GM11168 (cell line): ENCODE measurements at regions not wholly inside any gene's neighbourhood (a gene's known extent, or its start where the extent isn't known, plus 50 kb on each side); places are given as distances from the start of the nearest gene placed in this dataset.

Experiments used
- in situ Hi-C: fragments of 300-500 bp; cut with MboI; formaldehyde crosslinking; loops from one replicate; pipeline ENCODE4 v1.12.0; 2022; ENCODE audit warnings: low sequenced_read_pairs; ENCODE audit not compliant: unreplicated experiment

DNA sequence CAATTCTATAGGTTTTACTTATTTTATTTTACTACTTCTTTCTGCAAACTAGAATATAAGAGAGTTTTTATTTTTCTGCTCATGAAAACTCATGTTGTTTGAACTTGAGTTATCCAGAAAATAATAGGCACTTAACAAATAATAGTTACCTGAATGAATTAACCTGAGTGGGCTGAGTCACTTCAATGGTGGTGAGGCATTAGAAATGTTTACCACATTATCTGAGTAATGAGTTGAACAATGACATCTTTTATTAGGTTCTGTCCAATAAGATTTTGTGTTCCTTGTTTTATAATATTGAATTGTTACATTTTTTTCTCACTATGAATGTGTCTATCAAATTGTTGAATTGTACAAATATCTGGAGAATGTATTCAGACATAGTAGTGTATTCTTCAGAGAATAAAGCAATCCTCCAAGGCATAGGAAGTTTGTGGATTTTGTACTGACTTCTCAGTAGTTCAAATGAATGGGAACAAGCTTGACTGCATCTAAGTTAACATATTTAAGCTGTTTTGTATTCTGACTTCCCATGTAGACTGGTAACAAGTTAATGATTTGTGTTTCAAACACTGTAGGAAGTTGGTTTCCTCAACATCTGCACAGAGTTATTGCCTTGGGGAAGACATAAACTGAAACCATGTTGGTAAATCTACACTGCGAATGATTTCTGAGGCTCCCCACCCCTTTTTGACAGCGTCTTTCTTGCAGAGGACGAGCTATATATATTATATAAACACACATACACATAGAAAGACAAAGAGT is 1808.9 kb upstream of the TENM3 start:
- in situ Hi-C loops: no loop called here

DNA sequence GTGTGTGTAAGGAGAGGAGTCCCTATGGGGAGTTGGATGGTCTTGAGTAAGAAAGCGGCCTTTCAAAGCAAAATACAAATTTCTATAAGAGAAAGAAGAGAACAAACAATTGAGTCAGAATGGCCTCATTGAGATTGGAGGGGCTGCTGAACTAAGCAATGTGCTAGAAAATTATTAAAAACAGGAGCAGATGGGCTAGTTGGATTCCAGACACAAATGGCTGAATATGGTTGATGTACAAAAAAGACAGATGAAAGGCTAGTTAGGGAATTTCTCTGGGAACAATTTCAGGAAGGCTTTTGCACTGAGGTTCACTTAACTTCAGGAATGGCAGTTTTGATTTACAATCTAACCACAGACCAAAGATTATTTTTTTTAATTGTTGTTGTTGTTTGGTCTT is 1806.8 kb upstream of the TENM3 start:
- in situ Hi-C loops: no loop called here

DNA sequence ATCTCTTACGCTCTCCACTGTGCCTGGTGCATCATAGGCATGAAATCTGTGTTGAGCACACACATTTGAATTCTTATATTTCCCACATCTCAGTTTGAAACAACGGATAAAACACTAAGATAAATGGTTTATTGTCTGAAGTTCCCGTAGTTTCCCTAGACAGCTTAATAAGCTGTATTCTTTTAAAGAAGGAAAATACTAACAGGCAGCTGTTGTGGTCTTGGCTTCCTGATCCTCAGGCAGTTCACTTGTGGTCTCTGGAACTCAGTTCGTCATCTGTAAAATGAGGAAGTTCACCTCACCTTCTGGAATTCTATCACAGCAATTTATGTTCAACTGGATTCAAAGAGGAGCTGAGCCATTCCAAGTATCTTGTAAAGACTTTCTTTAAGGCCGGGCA is 1805.6 kb upstream of the TENM3 start:
- in situ Hi-C loops: no loop called here

DNA sequence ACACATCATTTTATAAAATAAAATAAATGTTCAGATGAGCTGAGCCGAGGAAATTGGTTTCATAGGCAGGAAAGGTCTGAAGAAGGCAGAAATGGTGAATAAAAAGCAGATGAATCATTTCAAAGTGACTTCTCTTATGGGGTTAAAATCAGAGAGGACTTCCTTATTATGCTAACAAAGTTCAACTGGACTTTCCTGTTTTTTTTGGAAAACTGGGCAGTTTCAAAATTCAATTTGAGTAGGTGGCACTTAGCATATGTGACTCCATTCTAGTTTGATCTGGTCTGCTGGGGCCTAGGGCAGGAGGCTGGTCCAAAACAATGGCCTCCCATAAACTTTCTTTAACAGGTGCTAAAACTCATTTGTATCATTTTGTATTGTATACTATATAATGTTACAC is 1794.9 kb upstream of the TENM3 start:
- in situ Hi-C loops: loop anchor here (10.0 kb wide), 1 partner anchor 106 kb away; no protein-coding TSS in a partner anchor

DNA sequence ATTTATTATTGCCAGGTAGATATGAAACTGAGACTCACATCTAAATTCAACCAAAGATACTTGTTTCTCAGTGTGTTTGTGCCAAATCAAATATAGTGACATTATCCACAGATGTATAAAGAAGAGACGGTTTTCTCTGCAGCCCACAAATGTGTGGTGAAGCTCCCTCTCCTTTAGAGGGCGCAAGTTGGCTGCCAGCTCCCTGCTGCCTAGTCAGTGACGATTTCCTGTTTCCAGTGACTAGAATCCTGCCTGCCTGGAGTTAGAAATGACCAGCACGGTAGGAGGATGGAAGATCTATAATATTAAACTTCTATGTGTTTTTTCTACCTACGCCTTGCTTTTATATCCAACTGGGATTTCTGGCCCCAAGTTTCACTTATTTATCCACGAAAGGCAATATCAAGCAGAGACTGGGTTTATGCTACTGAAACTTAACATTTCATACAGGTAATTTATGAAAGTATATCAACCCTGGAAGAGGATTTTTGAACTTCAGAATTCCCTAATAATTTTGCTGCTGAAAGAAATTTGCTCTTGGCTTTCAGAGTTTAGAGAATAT is 1793.7 kb upstream of the TENM3 start:
- in situ Hi-C loops: loop anchor here (10.0 kb wide), 1 partner anchor 105 kb away; no protein-coding TSS in a partner anchor

DNA sequence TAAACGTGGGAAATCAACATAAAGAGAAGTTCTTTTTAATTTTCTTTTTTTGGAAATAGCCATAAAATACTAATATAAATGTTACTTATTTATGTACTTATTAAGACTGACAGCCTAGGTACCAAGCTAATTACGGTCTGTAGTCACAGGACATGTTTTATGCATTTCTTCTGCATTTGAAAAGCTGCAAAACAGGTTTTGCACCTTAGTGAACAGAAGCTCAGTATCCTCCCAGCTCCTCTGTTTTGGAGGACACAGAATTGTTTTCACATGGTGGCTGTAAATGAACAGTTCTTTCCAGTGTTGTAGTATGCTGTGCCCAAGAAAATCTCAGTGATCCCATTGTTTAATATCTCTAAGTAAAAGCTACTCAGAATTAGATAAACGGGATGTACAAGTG is 1788.0 kb upstream of the TENM3 start:
- in situ Hi-C loops: no loop called here

DNA sequence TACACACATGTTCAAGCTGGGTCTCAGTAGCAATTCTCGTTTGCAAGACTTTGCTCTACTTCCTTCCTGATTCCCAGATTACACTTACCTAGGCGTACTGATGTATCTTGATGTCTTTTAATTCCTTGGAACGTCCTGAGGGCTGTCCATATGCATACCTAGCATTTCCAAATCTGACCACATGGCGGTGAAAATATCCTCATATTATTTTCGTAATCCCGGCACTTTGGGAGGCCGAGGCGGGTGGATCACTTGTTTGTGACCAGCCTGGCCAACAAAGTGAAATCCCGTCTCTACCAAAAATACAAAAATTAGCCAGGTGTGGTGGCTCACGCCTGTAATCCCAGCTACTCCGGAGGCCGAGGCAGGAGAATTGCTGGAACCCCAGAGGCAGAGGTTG is 1786.3 kb upstream of the TENM3 start:
- in situ Hi-C loops: no loop called here

DNA sequence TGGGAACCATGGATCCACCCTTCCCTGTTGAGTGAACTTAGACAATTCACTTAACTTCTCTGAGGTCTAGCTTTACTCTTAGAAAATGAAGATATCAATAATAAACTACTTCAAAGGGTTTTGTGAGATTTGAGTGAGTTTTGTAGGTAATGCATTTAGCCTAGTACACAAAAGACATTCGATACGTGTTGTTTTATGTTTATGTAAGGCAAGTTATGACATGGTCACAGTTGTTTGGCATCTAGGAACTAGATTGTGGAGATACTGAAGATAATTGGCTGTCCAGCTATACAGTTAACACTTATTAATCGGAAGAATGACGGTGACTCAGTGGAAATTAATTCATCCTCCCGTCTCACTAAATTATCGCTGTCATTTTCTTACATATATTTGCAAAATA is 1781.1 kb upstream of the TENM3 start:
- in situ Hi-C loops: no loop called here

DNA sequence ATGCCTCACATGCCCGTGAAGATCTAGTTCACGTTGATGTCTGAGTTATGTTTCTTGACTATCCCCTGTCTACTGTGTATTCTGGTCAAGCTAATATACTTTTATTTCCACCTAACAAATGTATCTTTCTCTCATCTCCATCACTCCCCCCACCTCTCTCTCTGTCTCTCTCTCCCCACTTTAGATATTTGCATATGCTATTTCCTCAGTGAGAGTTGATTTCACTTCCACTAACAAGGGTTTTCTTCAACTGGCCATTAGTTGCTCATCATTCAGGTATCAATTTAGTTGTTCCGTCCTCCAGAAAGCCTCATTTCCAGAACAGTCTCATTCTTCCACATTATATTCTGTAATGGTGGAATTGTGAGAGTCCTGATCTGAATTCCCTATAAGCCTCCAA is 1777.8 kb upstream of the TENM3 start:
- in situ Hi-C loops: no loop called here

DNA sequence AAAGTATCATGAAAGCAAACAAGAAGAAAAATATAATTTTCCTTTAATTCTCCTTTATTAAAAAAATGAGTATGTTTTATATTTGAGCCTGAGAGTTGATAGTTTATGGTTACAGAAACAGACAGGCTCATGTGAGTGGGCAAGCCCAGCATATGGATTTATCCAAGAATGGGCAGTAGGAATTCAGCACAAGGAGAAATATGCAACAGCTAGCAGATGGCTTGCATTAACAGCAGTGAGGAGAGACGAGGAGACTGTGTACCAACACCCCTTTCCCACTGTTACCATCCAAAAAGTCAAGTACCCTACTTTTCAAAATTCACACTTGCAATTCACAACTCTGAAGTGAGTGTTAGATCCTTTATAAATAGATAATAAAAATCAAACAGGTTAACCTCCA is 1760.2 kb upstream of the TENM3 start:
- in situ Hi-C loops: no loop called here

DNA sequence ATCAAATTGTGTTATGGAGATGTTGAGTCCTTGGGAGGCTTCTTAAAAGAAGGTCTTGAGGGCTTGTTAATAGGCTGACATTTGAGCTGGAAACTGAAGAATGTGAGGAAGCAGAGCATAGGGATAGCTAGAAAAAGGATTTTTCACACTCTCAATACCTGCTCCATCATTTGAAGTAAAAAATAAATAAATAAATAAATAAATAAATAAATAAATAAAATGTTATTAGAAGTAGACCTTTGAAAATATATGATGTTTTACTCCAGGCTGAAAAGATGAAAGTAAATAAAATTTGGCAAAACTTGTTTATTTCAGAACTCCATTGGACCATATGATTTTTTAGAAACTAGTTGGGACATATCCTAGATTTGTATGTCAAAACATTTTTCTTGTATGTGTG is 1757.8 kb upstream of the TENM3 start:
- in situ Hi-C loops: no loop called here

DNA sequence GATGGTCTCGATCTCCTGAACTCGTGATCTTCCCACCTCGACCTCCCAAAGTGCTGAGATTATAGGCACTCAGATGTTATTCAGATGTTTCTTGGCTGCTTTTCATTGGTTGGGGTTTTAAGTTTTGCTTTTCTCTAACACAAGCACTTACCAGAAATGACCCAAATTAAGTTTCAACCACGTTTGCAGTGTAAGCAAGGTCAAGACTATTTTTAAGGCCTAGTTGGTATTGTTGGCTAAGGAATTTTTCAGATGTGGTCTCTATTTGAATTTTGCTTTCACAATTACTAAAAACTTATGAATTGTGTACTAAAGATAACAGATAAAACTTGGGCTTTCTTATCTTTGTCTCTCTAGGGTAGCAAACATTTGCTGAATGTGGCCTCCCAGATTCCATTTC is 1756.9 kb upstream of the TENM3 start:
- in situ Hi-C loops: no loop called here

DNA sequence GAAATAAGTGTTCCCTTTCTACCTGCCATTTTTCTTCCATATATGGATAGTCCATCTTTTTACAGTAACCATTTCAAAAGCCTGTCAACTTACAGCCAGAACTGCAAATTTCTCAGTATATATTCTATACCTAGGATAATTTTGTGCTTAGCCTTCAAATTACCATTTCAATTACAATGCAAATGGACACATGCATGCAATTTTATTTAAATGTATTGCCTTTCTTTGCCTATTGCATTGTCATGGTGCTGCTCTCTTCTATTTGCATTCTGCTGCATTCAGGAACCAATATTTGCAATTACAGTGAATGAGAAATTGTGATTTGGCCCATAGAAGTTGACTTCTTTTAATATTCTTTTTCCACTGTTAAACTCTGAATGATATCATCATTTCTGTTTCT is 1753.4 kb upstream of the TENM3 start:
- in situ Hi-C loops: no loop called here

DNA sequence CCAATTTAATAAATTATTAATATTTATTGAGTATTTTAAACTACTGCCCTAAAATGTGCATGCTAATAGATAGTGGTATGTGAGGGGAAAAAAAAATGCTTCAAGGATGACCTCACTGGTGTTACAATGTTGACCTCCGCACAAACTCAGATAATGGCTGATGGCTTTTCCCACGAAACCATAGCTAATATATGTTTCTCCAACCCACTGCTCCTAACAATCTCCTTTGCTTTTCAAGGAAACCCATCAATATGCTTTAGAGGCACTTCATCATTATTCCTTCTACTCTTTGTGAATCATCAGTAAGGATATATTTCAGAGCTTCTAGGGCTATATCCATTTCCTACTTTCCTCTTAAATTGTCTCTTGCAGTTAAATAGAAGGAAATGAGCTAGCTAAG is 1752.0 kb upstream of the TENM3 start:
- in situ Hi-C loops: no loop called here

DNA sequence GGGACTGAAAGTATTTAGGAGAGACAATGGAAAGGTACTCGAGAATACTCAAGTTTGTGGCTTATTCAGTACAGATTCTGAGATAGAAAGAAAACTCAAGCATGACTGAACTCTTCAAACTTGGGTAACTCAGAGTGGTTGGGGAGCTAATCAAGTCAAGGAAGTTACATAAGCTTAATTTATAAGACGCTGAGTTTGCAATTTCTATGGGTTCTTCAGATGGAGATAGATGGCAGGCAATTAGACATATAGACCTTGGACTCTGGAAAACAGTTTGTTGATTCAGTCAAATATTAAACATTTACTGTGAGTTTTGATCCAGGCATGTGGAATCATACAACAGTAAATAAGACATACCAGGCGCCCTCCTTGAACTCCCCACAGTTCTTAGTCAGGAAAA is 1749.9 kb upstream of the TENM3 start:
- in situ Hi-C loops: no loop called here

DNA sequence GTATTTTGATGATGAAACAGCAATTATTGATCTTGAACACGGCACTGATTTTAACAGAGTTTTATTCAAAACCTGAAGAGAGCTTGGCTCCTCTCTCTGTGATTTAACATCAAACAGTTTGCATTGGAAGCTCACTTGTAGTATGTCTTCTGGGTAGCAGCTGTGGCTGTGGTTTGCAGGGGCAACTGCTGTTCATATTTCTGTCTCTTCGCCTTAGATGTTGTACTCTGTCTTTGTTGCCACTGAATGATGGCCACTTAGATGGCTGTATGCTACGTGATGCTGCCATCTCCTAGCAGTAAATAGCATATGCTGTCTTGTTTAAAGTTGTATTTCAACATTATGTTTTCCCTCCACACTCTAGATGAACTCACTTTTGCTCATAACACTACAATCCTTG is 1743.0 kb upstream of the TENM3 start:
- in situ Hi-C loops: no loop called here

DNA sequence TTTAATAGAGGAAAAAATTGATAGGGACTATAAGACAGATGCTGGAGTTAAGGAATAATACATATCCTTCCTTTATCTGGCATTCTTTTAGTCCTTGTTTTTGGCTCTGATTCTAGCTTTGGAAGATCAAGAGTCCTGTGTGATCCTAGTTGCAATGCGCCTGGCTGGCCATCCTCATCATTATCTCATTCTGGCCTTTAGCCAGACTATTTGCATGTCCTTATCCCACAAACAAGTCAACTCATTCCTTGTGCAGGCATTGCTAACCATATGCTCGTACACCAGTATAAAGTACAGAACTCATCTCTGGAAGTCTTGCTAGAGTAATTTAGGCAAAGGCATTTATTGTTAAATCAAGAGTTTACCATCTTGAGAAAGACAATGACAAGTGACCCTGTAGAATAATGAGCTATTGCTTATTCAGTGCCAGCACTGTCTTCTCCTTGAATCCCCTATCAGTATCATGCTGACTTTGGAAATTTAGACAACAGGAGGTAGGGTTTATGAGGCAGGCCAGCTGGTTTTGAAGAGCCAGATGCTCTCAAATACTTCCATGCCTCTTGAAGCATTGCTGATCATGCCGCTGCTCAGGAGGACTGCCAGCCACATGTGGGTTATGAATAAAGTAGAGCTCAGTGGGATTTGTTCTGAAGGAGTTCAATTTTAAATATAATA is 1730.3 kb upstream of the TENM3 start:
- in situ Hi-C loops: no loop called here

DNA sequence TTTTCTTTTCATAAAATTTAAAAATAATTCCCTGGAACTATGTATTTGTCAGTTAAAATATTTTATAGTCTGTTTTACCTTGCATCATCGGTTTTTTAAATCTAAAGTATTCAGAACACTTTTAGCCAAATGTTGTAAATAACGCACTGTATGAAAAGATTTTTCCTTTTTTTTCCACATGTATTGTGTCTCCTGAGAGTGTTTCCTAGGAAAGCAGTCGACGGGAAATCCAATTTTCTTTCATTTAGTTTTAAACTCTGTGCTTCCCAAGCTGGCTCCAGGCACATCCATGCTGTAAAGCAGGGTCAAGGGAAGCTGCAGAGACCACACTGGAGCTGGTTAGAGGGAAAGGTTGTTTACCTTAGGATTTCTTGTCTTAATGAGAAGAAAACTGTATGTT is 1724.3 kb upstream of the TENM3 start:
- in situ Hi-C loops: no loop called here

DNA sequence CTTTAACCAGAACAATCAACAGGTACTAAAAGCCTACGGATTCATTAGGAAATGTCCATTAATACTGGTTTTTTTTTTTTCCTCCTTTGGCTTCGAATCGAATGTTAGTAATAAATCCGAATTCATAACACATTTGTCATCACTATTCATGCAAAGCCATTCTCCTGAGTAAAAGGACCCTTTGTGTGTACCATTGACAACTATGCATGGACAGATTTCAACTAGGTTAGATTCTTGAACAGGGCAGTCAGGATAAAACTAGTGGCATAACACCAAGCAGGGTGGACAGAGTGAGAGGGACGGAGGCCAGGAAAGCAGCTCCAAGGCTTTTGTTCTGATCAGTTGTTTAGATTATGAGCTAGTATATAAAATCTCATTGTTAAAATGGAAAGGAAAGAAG is 1722.0 kb upstream of the TENM3 start:
- in situ Hi-C loops: no loop called here

DNA sequence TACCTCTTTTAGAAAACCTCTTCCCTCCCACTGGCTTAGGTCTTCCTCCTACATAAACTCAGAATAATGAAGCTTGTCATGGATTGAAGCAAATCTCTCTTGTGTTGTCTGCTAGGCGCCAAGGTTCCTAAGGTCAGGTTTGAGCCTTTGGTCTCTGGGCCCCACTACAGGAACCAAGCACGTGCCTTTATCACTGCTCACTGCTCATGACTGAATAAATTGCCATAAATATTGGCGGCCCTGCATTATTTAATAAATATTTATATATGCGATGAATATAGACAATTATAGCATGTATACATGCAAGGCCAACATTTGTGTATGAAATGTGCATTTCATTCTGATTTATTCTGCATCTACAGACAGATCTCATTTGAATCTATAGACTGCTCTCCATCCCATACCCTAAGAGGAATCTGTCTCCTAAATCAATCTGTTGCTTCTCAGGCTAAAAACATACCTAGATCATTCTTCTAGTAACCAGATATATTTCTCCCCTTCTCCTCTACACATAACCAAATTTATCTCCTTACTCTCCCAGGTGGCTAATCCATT is 1717.6 kb upstream of the TENM3 start:
- in situ Hi-C loops: no loop called here

DNA sequence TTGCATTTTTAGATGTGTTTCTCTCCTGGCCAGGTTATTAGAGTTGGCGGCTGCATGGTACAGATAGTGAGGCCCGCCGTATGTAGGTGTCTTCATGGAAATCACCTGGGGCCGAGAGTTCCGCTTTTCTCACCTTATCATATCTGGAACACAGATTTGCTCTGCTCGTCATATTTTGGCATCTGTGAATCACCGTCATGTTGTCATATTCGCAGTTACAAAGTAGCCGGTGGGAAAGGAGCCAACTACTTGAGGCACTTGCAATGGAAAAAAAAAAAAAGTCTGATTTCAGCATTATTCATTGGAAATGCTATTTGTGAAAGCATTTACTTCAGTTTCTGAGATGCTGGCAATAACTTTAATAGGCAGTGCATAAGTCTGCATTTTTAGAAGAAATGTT is 1715.2 kb upstream of the TENM3 start:
- in situ Hi-C loops: no loop called here
